NCI-H526 (cell line): ENCODE measurements at regions not wholly inside any gene's neighbourhood (a gene's known extent, or its start where the extent isn't known, plus 50 kb on each side); places are given as distances from the start of the nearest gene placed in this dataset.
A peak's percentile ranks its signal among the peaks of the same experiment; 100 is the strongest.
"Not testable (repeated sequence)": the region's sequence is repeated elsewhere in the genome, so short reads cannot be mapped to it uniquely, and the experiment has no call there.

Source experiments
- DNase-seq, 2 experiments: peaks; one replicate each; lab custom pipeline; 2025; lab: John Stamatoyannopoulos, UW

GRCh38 chr3:70488816-70489215 is 176.4 kb upstream of the MDFIC2 start:
- DNase-seq, result peak; percentile 17 to 56

GRCh38 chr3:70488131-70488530 is 175.7 kb upstream of the MDFIC2 start:
- no peak for DNase-seq

DNA sequence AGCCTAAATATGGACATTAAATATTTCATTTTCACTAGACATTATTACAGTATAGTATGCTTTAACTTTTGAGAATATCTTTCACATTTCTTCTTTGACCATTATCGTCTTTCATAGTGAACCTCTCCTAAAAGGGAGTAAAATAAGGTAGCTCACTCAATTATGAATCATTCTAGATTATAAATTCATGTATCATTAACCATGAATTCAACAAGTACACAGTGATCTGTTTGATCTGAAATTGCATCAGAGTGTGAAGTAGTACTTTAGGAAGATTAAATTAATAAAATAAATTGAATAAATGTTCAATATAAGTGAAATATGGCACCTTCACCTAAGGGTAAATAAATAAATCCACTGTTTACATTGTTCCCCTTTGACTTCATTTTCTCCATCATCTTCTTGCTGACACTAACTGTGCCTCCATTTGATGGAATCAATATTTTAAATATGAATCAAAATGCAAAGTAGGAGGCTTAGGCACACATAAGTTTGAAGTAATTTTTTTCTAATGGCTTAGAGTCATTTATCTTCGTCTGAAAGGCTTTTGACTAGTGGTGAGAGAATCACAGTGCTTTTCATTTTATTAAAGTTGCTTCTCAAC is 174.1 kb upstream of the MDFIC2 start:
- no peak for DNase-seq

DNA sequence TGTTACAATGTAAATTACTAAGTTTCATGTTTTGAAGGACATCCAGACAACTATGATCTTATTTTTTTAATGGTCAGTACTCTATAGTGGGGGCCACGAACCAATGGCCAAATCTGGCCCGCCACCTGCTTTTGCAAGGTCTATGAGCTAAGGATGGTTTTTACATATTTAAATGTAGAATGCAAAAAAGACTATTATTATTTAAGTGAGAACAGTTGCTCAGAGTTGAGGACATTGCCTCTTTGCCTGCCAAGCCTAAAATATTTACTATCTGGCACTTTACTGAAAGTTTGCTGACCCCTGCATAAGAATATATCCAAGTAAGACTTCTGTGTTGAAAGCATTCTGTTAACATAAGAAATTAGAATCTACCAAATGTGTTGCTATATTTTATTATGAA is 163.7 kb upstream of the MDFIC2 start:
- no peak for DNase-seq

DNA sequence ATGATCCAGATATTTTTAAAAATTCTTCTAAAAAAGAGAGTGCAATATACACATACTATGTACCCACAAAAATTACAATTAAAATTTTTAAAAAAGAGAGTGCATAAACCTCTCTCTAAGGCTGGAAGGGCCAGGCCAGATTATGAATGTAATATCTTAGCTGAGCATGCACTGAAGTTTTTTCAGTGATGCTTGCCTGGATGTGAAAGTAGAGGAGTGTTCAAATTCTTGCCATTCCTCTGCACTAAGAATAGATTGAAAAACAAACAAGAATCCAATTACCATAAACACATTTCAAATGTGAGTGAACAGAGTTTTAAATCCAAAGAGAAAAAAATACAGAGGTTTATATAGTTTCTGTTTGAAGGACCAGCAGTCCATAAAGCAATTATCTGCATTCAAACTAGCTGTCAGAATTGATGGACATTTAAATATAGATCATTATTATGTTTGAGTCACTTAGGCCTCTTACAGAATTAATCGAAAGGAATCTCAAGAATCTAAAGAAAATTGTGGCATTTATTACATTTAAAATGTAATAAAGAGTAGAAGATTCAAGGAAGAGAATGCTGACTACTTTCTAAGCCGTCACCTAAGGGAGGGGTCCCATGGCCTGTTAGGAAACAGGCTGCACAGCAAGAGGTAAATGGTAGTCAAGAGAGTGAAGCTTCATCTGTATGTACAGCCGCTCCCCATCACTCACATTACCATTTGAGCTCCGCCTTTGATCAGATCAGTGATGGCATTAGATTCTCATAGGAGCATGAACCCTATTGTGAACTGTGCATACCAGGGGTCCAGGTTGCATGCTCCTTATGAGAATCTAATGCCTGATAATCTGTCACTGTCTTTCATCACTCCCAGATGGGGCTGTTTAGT is 159.3 kb upstream of the MDFIC2 start:
- no peak for DNase-seq

DNA sequence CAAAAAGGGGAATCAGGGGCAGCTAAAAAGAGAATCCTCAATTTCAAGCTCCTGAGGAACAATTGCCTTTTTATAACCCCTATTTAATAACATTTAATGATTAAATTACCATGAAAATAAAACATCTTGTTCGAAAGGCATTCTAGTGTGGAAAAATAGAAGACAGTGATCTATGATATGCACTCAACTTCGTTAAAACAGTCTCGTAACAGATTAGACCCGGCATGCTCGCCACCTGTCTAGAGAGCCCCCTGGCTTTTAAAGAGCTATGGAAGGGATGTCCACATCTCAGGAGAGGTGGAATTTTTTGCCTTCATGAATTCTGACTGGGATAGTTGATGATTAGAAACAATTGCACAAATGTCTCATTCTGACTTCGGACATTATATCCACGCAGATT is 153.7 kb upstream of the MDFIC2 start:
- DNase-seq, result no peak

DNA sequence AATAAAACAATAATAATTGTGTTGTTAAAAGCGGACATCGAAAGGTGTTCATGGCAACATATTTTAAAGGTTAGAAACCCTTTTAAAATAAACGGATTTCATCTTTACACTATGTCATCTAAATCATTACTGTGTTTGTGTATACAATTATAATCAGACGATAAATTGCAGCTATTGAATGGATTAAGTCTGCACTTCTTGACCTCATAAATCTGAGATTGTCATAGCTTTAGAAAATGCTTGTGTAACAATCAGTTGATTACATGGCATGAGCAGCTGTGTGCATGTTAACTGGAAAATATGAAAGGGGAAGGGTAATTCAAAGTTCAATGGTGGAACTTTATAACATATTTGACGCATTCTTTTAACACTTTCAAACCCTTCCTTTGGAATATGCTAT is 152.4 kb upstream of the MDFIC2 start:
- no peak for DNase-seq

GRCh38 chr3:70464465-70464864 is 152.0 kb upstream of the MDFIC2 start:
- DNase-seq, result no peak

DNA sequence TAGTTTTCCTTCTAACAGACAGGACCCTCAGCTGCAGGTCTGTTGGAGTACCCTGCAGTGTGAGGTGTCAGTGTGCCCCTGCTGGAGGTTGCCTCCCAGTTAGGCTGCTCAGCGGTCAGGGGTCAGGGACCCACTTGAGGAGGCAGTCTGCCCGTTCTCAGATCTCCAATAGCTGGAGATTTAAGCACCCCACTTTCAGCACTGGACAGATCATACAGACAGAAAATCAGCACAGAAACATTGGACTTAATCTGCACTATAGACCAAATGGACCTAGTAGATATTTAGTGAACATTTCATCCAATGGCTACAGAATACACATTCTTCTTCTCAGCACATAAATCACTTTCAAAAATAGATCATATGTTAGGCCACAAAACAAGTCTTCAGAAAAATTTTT is 137.8 kb upstream of the MDFIC2 start:
- DNase-seq, result not testable (repeated sequence)

DNA sequence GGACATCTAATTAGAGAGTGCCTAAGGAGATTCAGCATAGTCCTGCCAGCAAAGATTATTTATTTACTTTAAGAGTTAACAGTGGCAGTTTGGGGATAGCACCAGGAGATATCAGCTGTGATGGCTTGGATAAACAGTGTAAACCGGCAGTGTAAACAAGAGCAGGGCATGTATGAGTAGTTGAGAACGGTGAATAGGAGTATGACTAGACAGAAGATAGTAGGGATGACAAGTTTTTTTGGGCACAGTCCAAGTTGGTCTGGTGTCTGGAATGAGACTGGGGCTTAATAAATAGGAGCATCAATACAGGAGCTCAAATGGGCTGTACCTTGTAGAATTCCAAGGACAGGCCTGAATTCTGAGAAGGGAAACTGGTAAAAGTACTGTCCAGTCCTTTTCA is 123.0 kb upstream of the MDFIC2 start:
- not testable (repeated sequence) for DNase-seq

- no peak for DNase-seq
Observed at GRCh38 chr3:70433091-70433490, 120.7 kb upstream of the MDFIC2 start.

DNA sequence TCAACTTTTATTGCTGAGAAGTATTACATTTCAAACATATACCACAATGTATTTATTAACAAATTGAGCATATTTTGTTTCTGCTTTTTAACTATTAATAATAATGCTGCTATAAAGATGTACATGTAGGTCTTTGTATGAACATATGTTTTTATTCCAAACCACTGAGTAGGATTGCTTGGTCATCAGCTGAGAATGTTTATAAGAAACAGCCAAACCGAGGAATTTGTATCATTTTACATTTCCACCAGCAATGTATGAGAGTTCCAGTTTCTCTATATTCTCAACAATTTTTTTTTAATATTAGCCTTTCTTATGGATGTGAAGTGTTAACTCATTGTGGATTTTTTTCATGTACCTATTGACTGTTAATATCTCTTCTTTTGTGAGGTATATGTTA is 119.5 kb upstream of the MDFIC2 start:
- no peak for DNase-seq

DNA sequence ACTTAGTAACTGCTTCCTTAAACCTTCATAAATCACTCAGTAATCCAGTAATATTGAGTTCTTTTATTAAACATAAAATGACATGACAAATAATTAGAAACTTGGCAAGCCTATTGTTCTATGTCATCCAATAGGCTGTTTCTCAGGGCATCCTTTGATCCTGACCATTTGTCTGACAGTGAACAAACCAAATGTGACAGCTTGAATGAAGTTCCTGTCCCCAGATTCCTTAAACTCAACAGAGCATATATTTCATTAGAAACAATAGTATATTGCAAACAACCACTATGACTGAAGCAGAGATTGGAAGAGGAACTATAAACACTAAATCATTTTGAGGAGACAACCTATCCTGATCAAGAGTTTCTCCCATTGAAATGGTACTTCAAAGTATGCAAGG is 113.6 kb upstream of the MDFIC2 start:
- DNase-seq, result no peak

- DNase-seq, result no peak
Observed at GRCh38 chr3:70421506-70421905, 109.1 kb upstream of the MDFIC2 start.

DNA sequence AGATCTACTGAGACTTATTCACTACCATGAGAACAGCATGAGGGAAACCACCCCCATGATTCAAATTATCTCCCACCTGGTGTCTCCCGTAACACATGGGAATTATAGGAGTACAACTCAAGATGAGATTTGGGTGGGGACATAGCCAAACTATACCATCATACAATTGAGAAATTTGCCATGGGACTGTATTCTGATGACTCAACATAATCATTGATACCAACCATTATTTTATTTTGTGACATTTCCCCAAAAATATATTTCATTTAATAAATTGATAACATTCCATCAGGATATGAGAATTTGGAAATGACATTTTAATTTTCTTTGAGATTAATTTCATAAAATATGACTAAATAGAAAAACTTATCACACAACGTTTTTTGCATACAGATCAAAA is 96.6 kb upstream of the MDFIC2 start:
- DNase-seq, result no peak

DNA sequence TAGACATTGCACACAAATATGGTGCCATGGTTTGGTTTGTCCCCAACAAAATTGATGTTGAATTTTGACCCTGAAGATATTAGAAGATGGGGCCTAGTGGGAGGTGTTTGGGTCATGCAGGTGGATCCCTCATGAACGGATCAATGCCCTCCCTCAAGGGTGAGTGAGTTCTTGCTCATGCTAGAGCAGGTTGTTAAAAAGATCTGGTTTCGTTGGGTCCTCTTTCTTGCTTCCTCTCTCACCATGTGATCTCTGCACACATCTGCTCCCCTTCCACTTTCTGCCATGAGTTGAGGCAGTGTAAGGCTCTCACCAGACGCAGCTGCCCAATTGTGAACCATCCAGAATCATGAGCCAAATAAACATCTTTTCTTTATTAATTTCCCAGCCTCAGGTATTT is 87.8 kb upstream of the MDFIC2 start:
- DNase-seq, result no peak

DNA sequence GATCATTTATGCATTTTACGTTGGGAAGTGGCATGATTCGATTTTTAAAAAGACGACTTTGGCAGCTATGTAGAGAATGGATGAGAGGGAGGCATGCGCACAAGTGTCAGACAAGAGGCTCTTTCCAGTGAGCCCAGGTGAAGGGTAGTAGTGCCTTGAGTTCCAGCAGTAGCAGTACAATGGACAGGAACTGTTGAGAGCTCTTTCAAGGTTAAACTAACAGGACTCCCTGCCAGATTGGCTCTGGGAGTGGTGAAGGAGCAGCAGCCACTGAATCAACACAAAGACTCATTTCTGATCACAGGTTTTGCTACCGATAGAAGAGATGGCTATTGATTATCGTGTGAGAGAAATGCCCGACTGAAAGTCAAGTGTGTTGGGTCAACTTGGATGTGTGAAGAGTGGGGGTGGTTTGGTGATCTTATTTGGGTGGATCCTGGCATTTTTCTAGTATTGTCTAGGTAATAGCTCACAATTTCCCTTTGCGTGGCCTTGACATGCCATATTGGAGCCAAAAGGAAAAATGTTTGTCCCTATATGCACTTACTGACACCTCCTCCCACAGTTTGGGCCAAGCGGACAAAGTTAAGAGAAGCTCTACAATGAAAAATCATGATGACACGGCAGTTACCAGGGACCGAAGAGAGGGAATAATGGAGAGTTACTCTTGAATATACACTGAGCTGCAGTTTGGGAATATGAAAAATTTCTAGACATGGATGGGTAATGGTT is 81.6 kb upstream of the MDFIC2 start:
- no peak for DNase-seq

DNA sequence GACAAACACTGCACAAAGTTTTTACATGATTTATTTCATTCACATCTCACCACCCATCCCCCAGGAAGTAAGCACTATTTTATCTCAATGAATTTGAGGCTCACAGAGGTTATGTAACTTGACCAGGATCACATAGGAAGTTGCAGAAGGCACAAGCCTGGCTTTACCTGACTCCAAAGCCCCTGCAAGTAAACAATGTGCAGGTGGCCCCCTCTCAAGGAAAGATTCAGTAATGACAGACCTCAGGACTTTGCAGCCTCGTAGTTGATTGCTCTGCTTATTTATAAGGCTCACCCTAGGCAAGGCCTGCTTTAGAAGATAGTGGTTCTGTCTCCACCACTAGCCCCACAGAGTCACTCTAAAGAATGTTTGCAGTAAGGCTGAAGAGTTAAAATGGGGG is 79.8 kb upstream of the MDFIC2 start:
- no peak for DNase-seq

DNA sequence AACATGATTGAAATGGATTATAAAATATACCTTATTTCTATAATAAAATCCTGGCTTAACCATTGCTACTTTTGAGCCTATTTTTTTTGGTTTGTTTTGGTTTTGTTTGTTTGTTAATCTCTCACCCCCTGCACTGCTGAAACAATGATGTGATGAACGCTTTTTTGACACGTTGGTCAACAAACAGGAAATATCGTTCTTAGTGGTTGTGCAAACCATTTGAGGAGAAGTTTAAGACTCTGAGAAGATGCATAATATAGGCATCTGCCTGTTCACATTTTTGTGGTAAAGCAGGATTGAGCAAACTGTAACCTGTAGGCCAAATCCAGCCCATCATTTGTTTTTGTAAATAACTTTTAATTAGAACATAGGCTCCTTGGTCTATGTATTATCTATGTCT is 75.5 kb upstream of the MDFIC2 start:
- no peak for DNase-seq

DNA sequence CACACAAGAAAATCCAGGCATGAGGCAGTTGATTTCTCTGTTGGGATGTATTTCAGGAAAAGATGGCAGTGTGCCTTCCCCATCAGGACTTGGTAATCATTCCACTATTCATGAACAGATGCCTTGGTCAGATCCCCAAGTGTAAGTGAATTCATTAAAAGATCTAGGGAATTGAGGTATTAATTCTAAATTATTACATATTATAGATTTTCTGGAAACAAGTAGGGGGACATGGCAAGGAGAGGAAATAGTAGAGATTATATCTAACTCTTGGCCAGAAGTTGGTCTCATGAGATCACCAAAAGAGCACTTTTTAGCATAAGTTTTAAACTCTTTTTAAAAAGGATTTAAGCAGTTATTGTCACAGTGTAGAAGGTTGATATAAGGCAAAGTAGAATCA is 74.4 kb upstream of the MDFIC2 start:
- no peak for DNase-seq

DNA sequence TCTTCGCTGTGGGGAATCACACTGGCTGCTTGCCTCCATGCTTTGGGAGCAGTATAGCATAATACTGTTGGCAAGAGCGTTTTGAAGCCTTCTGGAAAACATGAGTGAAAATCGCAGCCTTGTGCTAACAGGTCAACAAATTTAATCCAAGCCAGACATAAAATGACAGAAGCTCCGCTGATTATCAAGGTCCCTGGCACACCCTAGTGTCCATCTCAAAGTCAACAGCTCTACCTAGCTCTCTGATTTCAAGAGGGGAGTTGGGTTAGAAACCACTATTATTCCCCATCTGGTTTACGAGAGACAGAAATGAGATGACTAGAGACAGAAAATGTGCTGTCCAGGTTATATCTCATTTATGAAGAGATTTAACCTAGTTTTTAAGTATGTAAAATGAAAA is 73.6 kb upstream of the MDFIC2 start:
- no peak for DNase-seq

- DNase-seq, result no peak
Observed at GRCh38 chr3:70383360-70383831, 71.0 kb upstream of the MDFIC2 start.

DNA sequence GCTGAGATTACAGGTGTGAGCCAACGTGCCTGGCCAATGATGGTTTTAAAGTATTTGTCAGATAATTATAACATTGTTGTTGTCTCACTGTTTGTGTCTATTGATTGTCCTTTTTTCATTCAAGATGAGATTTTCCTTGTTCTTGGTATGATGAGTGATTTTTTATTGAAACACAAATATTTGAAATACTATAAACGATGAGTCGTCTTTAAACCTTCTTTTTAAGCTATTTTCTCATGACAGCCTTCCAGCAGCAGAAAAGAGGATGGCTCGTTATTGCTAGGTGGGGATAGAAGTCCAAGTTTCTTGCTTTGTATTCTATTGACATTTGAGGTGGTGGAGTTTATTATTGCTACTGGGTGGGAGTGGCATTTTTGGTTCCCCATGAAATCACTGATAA is 61.7 kb upstream of the MDFIC2 start:
- no peak for DNase-seq
